Tibial nerve (tissue), 3 donors: ENCODE measurements at regions not wholly inside any gene's neighbourhood (a gene's known extent, or its start where the extent isn't known, plus 50 kb on each side); places are given as distances from the start of the nearest gene placed in this dataset.

Experiments
- POLR2A ChIP-seq, 2 donors: fragments of 450-650 bp; IDR thresholded peaks; one replicate each; pipeline ENCODE4 v1.6.1; 2017; ENCODE audit warnings: antibody characterized with exemption in 2 of 2, mild to moderate bottlenecking in 2 of 2, moderate library complexity in 2 of 2
- TF ChIP-seq, protein P1 (sequence below), 5 experiments: fragments of 200-600 bp in 3 of 5; fragments of 450-650 bp in 2 of 5; sonication (generic) in 3 of 5; IDR thresholded peaks; one replicate each; pipeline ENCODE4 v1.5.1; 2016 to 2019; ENCODE audit warnings: antibody characterized with exemption in 5 of 5, mild to moderate bottlenecking in 3 of 5, moderate library complexity in 2 of 5

DNA sequence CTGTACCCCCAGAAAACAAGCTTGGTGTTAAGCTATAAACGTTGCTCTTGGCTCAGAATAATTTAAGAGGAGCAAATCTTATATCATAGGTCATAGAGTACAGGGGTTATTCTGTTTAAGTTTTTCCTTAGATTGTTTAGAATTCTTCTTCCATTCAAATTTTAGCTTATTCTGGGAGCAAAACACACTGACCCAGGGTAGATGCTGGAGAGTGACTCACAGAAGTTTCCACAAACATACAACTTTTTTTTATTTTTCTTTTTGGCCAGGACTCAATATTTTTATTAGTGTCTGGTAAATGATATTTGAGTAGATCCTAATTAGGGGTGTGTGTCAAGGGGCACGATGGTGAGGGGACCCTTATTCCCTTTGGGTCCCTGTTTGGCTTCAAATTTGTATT is 71.5 kb upstream of the PSME4 start:
- TF ChIP-seq, protein P1, sequence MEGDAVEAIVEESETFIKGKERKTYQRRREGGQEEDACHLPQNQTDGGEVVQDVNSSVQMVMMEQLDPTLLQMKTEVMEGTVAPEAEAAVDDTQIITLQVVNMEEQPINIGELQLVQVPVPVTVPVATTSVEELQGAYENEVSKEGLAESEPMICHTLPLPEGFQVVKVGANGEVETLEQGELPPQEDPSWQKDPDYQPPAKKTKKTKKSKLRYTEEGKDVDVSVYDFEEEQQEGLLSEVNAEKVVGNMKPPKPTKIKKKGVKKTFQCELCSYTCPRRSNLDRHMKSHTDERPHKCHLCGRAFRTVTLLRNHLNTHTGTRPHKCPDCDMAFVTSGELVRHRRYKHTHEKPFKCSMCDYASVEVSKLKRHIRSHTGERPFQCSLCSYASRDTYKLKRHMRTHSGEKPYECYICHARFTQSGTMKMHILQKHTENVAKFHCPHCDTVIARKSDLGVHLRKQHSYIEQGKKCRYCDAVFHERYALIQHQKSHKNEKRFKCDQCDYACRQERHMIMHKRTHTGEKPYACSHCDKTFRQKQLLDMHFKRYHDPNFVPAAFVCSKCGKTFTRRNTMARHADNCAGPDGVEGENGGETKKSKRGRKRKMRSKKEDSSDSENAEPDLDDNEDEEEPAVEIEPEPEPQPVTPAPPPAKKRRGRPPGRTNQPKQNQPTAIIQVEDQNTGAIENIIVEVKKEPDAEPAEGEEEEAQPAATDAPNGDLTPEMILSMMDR (IDR thresholded peaks at IDR 0.05), result no peak
- TF ChIP-seq POLR2A (IDR thresholded peaks at IDR 0.05), result no peak
